Stimulated activated CD4-positive, alpha-beta T cell treated with anti-CD3 and anti-CD28 coated beads, Interleukin-1b, Interleukin-23, amount 100 ng/mL, for 1 hour (primary cell): ENCODE measurements at regions not wholly inside any gene's neighbourhood (a gene's known extent, or its start where the extent isn't known, plus 50 kb on each side); places are given as distances from the start of the nearest gene placed in this dataset.

ENCODE experiments used
- DNase-seq, 2 donors: peaks; one replicate each; pipeline ENCODE4 v3.0.0-alpha.2; 2020; ENCODE audit warnings: low read depth in 2 of 2

GRCh38 chr2:14907014-14907612, 274.6 kb downstream of the LRATD1 start:
- DNase-seq: no peak

- DNase-seq: no peak
Measured at GRCh38 chr2:14909795-14910194, 277.3 kb downstream of the LRATD1 start.

GRCh38 chr2:14910654-14911053, 278.1 kb downstream of the LRATD1 start:
- no peak for DNase-seq

- DNase-seq: no peak
Measured at GRCh38 chr2:14915983-14916382, 283.5 kb downstream of the LRATD1 start.

- DNase-seq: no peak
Measured at GRCh38 chr2:14923820-14924580, 291.5 kb downstream of the LRATD1 start.

GRCh38 chr2:14925471-14925870, 293.0 kb downstream of the LRATD1 start:
- DNase-seq: no peak

- no peak for DNase-seq
Measured at GRCh38 chr2:14927021-14927564, 294.6 kb downstream of the LRATD1 start.

- no peak for DNase-seq
Measured at GRCh38 chr2:14928056-14928455, 295.5 kb downstream of the LRATD1 start.

GRCh38 chr2:14930441-14930840, 297.9 kb downstream of the LRATD1 start:
- DNase-seq: no peak

GRCh38 chr2:14932285-14932684, 299.8 kb downstream of the LRATD1 start:
- DNase-seq: no peak

GRCh38 chr2:14933753-14934152, 301.2 kb downstream of the LRATD1 start:
- no peak for DNase-seq

GRCh38 chr2:14936426-14936825, 303.9 kb downstream of the LRATD1 start:
- DNase-seq: no peak

- DNase-seq: no peak
Measured at GRCh38 chr2:14937336-14937735, 304.8 kb downstream of the LRATD1 start.

GRCh38 chr2:14941151-14941631, 308.7 kb downstream of the LRATD1 start:
- no peak for DNase-seq

GRCh38 chr2:14942987-14943386, 310.5 kb downstream of the LRATD1 start:
- no peak for DNase-seq

GRCh38 chr2:14944562-14945346, 312.2 kb downstream of the LRATD1 start:
- DNase-seq: no peak

- DNase-seq: no peak
Measured at GRCh38 chr2:14951569-14952285, 319.2 kb downstream of the LRATD1 start.

GRCh38 chr2:14952400-14952963, 320.0 kb downstream of the LRATD1 start:
- DNase-seq: no peak

GRCh38 chr2:14960686-14961324, 328.3 kb downstream of the LRATD1 start:
- DNase-seq: no peak

GRCh38 chr2:14967729-14968128, 335.2 kb downstream of the LRATD1 start:
- no peak for DNase-seq

- DNase-seq: no peak
Measured at GRCh38 chr2:14975381-14975780, 342.9 kb downstream of the LRATD1 start.
